ENCODE measurements at regions not wholly inside any gene's neighbourhood (a gene's known extent, or its start where the extent isn't known, plus 50 kb on each side); places are given as distances from the start of the nearest gene placed in this dataset.

DNA sequence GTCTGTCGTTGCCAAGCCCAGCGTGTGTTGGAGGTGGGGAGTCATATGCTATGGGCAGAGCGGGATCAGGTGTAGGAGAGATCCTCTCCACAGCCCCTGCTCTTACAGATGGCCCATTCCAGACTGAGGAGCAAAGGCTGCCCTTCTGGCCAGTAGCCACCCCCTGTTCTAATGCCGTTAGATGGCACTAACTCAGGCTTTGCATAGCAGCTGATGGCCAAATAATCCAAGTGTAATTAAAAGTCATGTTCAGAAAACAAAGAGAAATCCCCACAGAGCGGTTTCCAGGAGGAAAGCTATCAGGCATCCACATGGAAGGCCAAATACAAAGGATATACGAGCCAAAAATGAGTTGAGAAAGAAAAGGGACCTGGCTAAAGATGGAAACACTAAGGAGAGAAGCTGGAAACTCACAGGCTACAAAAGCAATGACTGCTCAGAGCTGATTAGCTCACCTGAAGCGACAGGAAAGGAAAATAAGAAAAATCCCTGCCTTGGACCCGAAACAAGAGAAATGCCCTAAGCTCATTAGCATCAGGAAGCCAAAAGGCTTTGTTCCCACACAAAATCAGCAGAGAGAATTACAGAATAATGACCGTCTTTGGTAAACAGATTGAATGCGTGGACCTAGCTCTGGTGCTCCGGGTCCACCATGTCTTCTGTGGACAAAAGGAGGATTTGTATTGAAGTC, 1002.4 kb upstream of the KLHL29 start:
- DNase-seq (ENCODE audit: low read depth in 2 of 2): no peak
- TF ChIP-seq, protein P1, sequence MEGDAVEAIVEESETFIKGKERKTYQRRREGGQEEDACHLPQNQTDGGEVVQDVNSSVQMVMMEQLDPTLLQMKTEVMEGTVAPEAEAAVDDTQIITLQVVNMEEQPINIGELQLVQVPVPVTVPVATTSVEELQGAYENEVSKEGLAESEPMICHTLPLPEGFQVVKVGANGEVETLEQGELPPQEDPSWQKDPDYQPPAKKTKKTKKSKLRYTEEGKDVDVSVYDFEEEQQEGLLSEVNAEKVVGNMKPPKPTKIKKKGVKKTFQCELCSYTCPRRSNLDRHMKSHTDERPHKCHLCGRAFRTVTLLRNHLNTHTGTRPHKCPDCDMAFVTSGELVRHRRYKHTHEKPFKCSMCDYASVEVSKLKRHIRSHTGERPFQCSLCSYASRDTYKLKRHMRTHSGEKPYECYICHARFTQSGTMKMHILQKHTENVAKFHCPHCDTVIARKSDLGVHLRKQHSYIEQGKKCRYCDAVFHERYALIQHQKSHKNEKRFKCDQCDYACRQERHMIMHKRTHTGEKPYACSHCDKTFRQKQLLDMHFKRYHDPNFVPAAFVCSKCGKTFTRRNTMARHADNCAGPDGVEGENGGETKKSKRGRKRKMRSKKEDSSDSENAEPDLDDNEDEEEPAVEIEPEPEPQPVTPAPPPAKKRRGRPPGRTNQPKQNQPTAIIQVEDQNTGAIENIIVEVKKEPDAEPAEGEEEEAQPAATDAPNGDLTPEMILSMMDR (conservative IDR thresholded peaks at IDR 0.05 in 1 of 2, IDR thresholded peaks at IDR 0.05 in 1 of 2; ENCODE audit: low read depth in 1 of 2, low read length in 2 of 2): no peak
- no peak for TF ChIP-seq EZH2 (IDR thresholded peaks at IDR 0.05; ENCODE audit: low read length, missing control alignments)

DNA sequence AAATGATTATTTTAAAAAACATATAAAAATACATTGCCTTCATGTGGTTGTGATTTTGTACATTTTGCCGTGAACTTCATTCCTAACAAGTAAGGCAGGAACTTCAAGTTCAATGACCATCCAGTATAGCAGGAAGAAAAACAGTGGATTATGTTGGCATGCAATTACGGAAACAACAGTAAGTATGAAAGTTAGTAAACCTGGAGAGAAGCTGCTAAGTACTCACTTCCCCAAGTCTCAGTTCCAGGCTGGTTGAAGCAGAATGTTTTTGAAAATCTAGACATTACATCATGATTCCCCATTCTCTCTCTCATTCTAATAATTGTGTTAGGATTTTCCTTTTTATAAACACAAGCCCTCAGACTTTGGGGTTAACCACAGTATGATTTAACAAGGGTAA, 987.1 kb upstream of the KLHL29 start:
- H3K9me3 ChIP-seq (ENCODE audit: control insufficient read depth, insufficient read depth, low read depth, low read length): no peaks in the 10 kb centered on the region
- no peak overlapping the region for H3K27ac ChIP-seq (ENCODE audit: insufficient read depth, low read length)
- H3K4me1 ChIP-seq (ENCODE audit: control insufficient read depth, extremely low read depth, insufficient read depth, low read length): no peaks in the 10 kb centered on the region
- no peak overlapping the region for H3K4me3 ChIP-seq (replicated peaks in 1 of 4; ENCODE audit: control extremely low read depth in 1 of 4, insufficient read depth in 1 of 4, low read depth in 3 of 4, low read length in 4 of 4)
- DNase-seq (ENCODE audit: low read depth in 2 of 2): no peak
- H3K9ac ChIP-seq (ENCODE audit: insufficient read depth, low read length): no peak overlapping the region
- H3K36me3 ChIP-seq (ENCODE audit: control insufficient read depth, insufficient read depth, low read length): no peaks in the 10 kb centered on the region
- H3K27me3 ChIP-seq (ENCODE audit: control insufficient read depth, insufficient read depth, low read length): no peaks in the 10 kb centered on the region
- TF ChIP-seq, protein P1 (conservative IDR thresholded peaks at IDR 0.05 in 1 of 2, IDR thresholded peaks at IDR 0.05 in 1 of 2; ENCODE audit: low read depth in 1 of 2, low read length in 2 of 2): no peak
- no peak for TF ChIP-seq EZH2 (IDR thresholded peaks at IDR 0.05; ENCODE audit: low read length, missing control alignments)
- no peaks in the 10 kb centered on the region for H4K20me1 ChIP-seq (ENCODE audit: control insufficient read depth, extremely low read depth, insufficient read depth, low read length)
- H2AFZ ChIP-seq (ENCODE audit: low read length): no peak overlapping the region
- H3K4me2 ChIP-seq (ENCODE audit: extremely low read depth, insufficient read depth, low read length): no peak overlapping the region
- no peaks in the 10 kb centered on the region for H3K79me2 ChIP-seq (ENCODE audit: control insufficient read depth, insufficient read depth, low read length)

More for the DNA sequence above, 1002.4 kb upstream of the KLHL29 start:
- Histone ChIP-seq H3K4me1 (ENCODE audit: control insufficient read depth, extremely low read depth, insufficient read depth, low read length) (no peaks in the 10 kb centered on the region), H3K4me2 (ENCODE audit: extremely low read depth, insufficient read depth, low read length) (no peak overlapping the region), H3K9ac (ENCODE audit: insufficient read depth, low read length) (no peak overlapping the region), H3K36me3 (ENCODE audit: control insufficient read depth, insufficient read depth, low read length) (no peaks in the 10 kb centered on the region), H3K27ac (ENCODE audit: insufficient read depth, low read length) (no peak overlapping the region), H3K79me2 (ENCODE audit: control insufficient read depth, insufficient read depth, low read length) (no peaks in the 10 kb centered on the region), H2AFZ (ENCODE audit: low read length) (no peak overlapping the region), H3K4me3 (replicated peaks in 1 of 4; ENCODE audit: control extremely low read depth in 1 of 4, insufficient read depth in 1 of 4, low read depth in 3 of 4, low read length in 4 of 4) (no peak overlapping the region), H4K20me1 (ENCODE audit: control insufficient read depth, extremely low read depth, insufficient read depth, low read length) (no peaks in the 10 kb centered on the region), H3K27me3 (ENCODE audit: control insufficient read depth, insufficient read depth, low read length) (no peaks in the 10 kb centered on the region), H3K9me3 (ENCODE audit: control insufficient read depth, insufficient read depth, low read depth, low read length) (no peaks in the 10 kb centered on the region)

DNA sequence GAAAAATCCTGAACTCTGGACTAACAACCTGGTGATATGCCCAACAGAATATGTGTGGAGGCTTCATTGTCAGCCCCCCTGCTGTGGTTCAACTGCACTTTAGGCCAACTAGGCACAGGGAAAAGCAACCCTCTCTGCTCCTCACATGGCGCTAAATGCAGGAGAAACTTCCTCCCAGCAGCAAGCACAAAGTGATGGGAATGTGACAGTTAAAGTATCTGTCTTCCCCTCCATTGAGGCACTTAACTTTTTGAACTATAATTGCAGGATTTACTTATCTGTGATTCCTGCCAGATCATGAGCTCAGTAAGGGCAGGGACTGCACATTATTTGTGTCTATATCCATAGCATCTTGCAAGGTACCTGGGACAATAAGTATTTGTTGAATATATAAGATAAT, 981.2 kb upstream of the KLHL29 start:
- no peak overlapping the region for H3K4me2 ChIP-seq (ENCODE audit: extremely low read depth, insufficient read depth, low read length)
- no peaks in the 10 kb centered on the region for H3K36me3 ChIP-seq (ENCODE audit: control insufficient read depth, insufficient read depth, low read length)
- H3K27me3 ChIP-seq (ENCODE audit: control insufficient read depth, insufficient read depth, low read length): no peaks in the 10 kb centered on the region
- no peak overlapping the region for H3K9ac ChIP-seq (ENCODE audit: insufficient read depth, low read length)
- no peaks in the 10 kb centered on the region for H4K20me1 ChIP-seq (ENCODE audit: control insufficient read depth, extremely low read depth, insufficient read depth, low read length)
- no peaks in the 10 kb centered on the region for H3K79me2 ChIP-seq (ENCODE audit: control insufficient read depth, insufficient read depth, low read length)
- TF ChIP-seq, protein P1 (conservative IDR thresholded peaks at IDR 0.05 in 1 of 2, IDR thresholded peaks at IDR 0.05 in 1 of 2; ENCODE audit: low read depth in 1 of 2, low read length in 2 of 2): no peak
- TF ChIP-seq EZH2 (IDR thresholded peaks at IDR 0.05; ENCODE audit: low read length, missing control alignments): no peak
- H3K4me1 ChIP-seq (ENCODE audit: control insufficient read depth, extremely low read depth, insufficient read depth, low read length): no peaks in the 10 kb centered on the region
- no peak overlapping the region for H3K27ac ChIP-seq (ENCODE audit: insufficient read depth, low read length)
- H3K4me3 ChIP-seq (replicated peaks in 1 of 4; ENCODE audit: control extremely low read depth in 1 of 4, insufficient read depth in 1 of 4, low read depth in 3 of 4, low read length in 4 of 4): no peak overlapping the region
- no peak for DNase-seq (ENCODE audit: low read depth in 2 of 2)
- H3K9me3 ChIP-seq (ENCODE audit: control insufficient read depth, insufficient read depth, low read depth, low read length): no peaks in the 10 kb centered on the region
- no peak overlapping the region for H2AFZ ChIP-seq (ENCODE audit: low read length)
